HepG2 (cell line): ENCODE measurements at regions not wholly inside any gene's neighbourhood (a gene's known extent, or its start where the extent isn't known, plus 50 kb on each side); places are given as distances from the start of the nearest gene placed in this dataset.

ENCODE experiments used
- EZH2 ChIP-seq: conservative IDR thresholded peaks from 2 replicates; pipeline ENCODE4 v1.6.1; 2012; ENCODE audit warnings: mild to moderate bottlenecking, low read depth, low read length, moderate library complexity
- HDAC1 ChIP-seq: sonication (generic); formaldehyde crosslinking; IDR thresholded peaks from 2 replicates; pipeline ENCODE4 v1.5.1; 2020; ENCODE audit warnings: mild to moderate bottlenecking, missing genetic modification reagents
- NR2C2 ChIP-seq: sonication (generic); formaldehyde crosslinking; IDR thresholded peaks from 2 replicates; pipeline ENCODE4 v1.4.0; 2020; ENCODE audit warnings: missing genetic modification reagents, mild to moderate bottlenecking, moderate library complexity, borderline replicate concordance
- NR3C1 ChIP-seq: sonication (generic); formaldehyde crosslinking; IDR thresholded peaks from 2 replicates; pipeline ENCODE4 v1.4.0; 2020; ENCODE audit warnings: missing genetic modification reagents
- PAWR ChIP-seq: sonication (generic); formaldehyde crosslinking; IDR thresholded peaks from 2 replicates; pipeline ENCODE4 v1.4.0; 2020; ENCODE audit warnings: missing genetic modification reagents, mild to moderate bottlenecking, borderline replicate concordance
- RAD21 ChIP-seq: fragments of 450-650 bp; formaldehyde crosslinking; IDR thresholded peaks from 2 replicates; pipeline ENCODE4 v1.5.0; 2020; ENCODE audit warnings: mild to moderate bottlenecking
- SP2 ChIP-seq: sonication (generic); formaldehyde crosslinking; IDR thresholded peaks from 2 replicates; pipeline ENCODE4 v1.5.1; 2020; ENCODE audit warnings: mild to moderate bottlenecking, missing genetic modification reagents
- TBL1XR1 ChIP-seq: fragments of 150-350 bp; IDR thresholded peaks from 2 replicates; pipeline ENCODE4 v1.6.1; 2014; ENCODE audit warnings: borderline replicate concordance, low read length; ENCODE audit not compliant: partially characterized antibody
- TBX2 ChIP-seq: sonication (generic); formaldehyde crosslinking; IDR thresholded peaks from 2 replicates; pipeline ENCODE4 v1.5.0; 2020; ENCODE audit warnings: missing genetic modification reagents, mild to moderate bottlenecking, borderline replicate concordance
- TCF12 ChIP-seq, 2 experiments: fragments of 450-650 bp in 1 of 2; sonication (generic) in 1 of 2; formaldehyde crosslinking in 1 of 2; IDR thresholded peaks; 2 replicates each; pipeline versions ENCODE4 v1.6.1 to v1.8.0; 2017 to 2022; ENCODE audit warnings: antibody characterized with exemption in 1 of 2, mild to moderate bottlenecking in 1 of 2, missing genetic modification reagents in 1 of 2, moderate library complexity in 1 of 2
- ZNF296 ChIP-seq: sonication (generic); formaldehyde crosslinking; conservative IDR thresholded peaks from 2 replicates; pipeline ENCODE4 v1.5.0; 2020; ENCODE audit warnings: mild to moderate bottlenecking, missing genetic modification reagents

GRCh38 chr4:79700356-79700755 is 292.3 kb upstream of the GK2 start:
- TF ChIP-seq NR3C1 (CRISPR knock-in tag) (no peak), ZNF296 (CRISPR knock-in tag) (no peak), TCF12 (IDR thresholded peaks at IDR 0.05) (no peak), TCF12 (CRISPR knock-in tag; IDR thresholded peaks at IDR 0.05) (no peak), HDAC1 (CRISPR knock-in tag) (no peak), PAWR (CRISPR knock-in tag) (no peak), NR2C2 (CRISPR knock-in tag) (no peak), TBL1XR1 (no peak), SP2 (CRISPR knock-in tag) (no peak), TBX2 (CRISPR knock-in tag) (no peak), EZH2 (no peak), RAD21 (CRISPR knock-in tag) (no peak)
